ENCODE measurements at regions not wholly inside any gene's neighbourhood (a gene's known extent, or its start where the extent isn't known, plus 50 kb on each side); places are given as distances from the start of the nearest gene placed in this dataset.
A peak's percentile ranks its signal among the peaks of the same experiment; 100 is the strongest.

DNA sequence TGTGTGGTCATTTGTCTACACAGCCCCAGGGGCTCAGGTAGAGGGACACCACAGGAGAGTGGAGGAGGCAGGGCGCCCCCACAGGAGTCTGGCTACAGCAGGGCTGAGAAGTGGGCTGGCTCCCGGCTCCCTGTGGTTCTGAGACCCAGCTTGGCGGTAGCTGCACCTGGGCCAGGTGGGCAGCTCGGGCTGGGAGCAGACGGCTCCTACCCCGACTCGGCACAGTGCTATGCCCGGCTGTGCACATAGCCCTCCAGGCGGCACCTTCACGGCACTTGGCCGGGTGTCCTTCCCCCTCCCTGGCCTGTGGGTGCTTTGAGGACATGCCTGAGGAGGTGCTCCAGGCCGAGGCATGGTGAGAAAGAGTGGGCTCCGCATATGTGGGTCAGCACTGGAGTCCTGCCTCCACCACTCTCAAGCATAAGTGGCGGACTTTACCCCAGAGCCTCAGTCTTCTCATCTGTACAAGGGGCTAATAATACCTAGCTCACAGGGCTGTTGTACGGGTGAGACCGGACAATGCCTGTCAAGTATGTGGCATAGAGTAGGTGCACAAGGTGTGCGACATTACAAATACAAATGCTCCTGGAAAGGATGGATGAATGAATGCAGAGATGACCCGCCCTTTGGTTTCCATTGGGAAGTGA, 50.1 kb upstream of the JPH3 start:
- Mint-ChIP-seq H3K36me3 (ENCODE audit: low read depth) (peaks cover 2% of the 10 kb centered on the region), H3K4me3 (no peak overlapping the region), H3K27me3 (peaks cover 62% of the 10 kb centered on the region), H3K27ac (no peak overlapping the region), H3K4me1 (peaks cover 10% of the 10 kb centered on the region)
- ATAC-seq: no peak
- DNase-seq: no peak
- no peaks in the 10 kb centered on the region for H3K9me3 ChIP-seq (ENCODE audit: control insufficient read depth, low read length, poor library complexity, severe bottlenecking)

DNA sequence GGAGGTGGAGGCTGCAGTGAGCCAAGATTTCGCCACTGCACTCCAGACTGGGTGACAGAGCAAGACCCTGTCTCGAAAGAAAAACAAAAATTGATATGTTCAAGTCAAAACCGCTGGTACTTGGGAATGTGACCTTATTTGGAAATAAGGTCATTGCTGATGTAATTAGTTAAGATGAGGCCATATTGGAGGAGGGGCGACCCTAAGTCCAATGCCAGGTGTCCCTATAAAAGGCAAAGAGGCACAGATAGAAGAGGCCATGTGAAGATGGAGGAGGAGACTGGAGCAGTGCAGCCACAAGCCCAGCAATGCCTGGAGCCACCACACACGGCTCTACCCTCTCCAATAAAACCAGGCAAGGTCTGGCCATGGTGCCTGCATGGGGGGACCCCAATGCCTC, 50.8 kb upstream of the JPH3 start:
- Mint-ChIP-seq H3K27me3 (peaks cover 68% of the 10 kb centered on the region), H3K36me3 (ENCODE audit: low read depth) (peaks cover 2% of the 10 kb centered on the region), H3K4me1 (peaks cover 10% of the 10 kb centered on the region), H3K4me3 (no peak overlapping the region), H3K27ac (no peak overlapping the region)
- ATAC-seq (no peak), DNase-seq (no peak)
- no peaks in the 10 kb centered on the region for H3K9me3 ChIP-seq (ENCODE audit: control insufficient read depth, low read length, poor library complexity, severe bottlenecking)

DNA sequence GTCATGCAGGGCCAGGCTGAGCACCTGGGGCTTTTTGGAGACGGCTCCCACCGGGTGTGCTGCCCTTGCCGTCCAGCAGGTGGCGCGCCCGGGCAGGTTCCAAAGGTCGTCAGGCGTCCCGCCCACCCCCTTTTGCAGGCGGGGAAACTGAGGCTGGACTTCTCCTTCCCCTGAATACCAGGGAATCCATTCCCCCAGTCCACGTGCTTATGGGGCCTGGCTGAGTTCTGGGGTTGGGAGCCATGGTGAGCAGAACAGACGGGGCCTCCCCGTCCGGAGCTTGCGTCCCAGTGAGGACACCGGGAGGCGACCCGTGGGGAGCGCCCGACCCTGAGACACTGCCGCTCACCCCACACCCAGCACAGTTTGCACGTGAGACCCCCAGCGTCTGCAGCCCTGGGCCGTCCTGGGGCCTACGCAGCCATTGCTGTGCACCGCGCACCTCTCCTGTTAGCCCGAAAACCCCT, 51.8 kb upstream of the JPH3 start:
- peak; percentile 36 to 53 (median 52) for DNase-seq
- Mint-ChIP-seq H3K36me3 (ENCODE audit: low read depth) (peaks cover 2% of the 10 kb centered on the region), H3K4me3 (no peak overlapping the region), H3K4me1 (peaks cover 10% of the 10 kb centered on the region), H3K27ac (no peak overlapping the region), H3K27me3 (peaks cover 62% of the 10 kb centered on the region)
- H3K9me3 ChIP-seq (ENCODE audit: control insufficient read depth, low read length, poor library complexity, severe bottlenecking): no peaks in the 10 kb centered on the region
- ATAC-seq: peak; percentile 64

DNA sequence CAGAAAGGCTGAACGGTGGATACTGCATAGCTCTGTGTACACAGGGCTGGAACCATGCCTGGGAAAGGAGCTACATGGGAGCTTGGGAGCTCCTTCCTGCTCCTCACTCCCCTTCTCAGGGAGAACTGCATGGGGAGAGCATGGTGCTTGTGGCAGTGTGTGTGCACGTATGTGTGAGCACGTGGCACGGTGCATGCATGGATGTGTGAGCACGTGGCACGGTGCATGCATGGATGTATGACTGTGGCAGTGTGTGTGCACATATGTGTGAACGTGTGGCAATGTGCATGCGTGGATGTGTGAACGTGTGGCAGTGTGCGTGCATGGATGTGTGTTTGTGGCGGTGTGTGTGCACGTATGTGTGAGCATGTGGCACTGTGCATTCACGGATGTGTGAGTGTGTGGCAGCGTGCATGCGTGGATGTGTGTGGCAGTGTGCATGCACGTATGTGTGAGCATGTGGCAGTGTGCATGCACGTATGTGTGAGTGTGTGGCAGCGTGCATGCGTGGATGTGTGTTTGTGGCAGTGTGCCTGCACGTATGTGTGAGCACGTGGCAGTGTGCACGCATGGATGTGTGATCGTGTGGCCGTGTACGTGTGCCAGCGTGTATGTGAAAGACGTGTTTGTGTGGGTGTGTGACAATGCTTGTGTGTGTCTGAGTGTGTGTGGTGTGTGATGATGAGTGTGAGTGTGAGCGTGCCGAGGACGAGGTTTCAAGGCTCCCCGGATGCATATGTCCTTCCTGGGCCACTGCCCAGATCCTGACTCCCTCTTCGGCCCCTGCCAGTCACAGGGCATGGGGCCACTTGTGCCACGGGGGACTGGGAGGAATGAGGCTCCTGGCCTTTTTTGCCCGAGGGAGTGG, 52.4 kb upstream of the JPH3 start:
- DNase-seq (no peak), ATAC-seq (no peak)
- H3K9me3 ChIP-seq (ENCODE audit: control insufficient read depth, low read length, poor library complexity, severe bottlenecking): no peaks in the 10 kb centered on the region
- H3K27ac Mint-ChIP-seq: no peak overlapping the region
- H3K4me3 Mint-ChIP-seq: peak overlapping the region; percentile 19
- peaks cover 2% of the 10 kb centered on the region for H3K36me3 Mint-ChIP-seq (ENCODE audit: low read depth)
- peaks cover 10% of the 10 kb centered on the region for H3K4me1 Mint-ChIP-seq
- peaks cover 58% of the 10 kb centered on the region for H3K27me3 Mint-ChIP-seq

DNA sequence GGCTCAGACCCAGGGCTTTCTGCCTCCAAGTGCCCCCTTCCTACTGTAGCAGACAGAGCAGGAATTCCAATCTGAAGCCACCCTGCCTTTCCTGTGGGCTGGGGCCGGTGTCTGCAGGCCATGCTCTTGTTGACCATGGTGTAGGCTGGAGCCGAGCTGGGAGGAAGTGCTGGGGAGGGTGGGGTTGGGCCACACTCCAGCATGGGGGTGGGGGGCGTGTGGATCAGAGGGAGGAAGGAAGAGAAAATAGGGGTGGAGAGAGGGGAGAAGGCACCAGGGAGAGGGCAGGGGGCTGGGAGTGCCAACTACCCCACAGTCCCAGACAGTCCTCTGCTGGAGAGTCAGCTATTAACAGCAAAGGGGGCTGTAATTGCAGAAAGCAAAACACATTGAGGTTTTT, 54.3 kb upstream of the JPH3 start:
- H3K36me3 Mint-ChIP-seq (ENCODE audit: low read depth): peaks cover 2% of the 10 kb centered on the region
- ATAC-seq: no peak
- H3K27ac Mint-ChIP-seq: no peak overlapping the region

DNA sequence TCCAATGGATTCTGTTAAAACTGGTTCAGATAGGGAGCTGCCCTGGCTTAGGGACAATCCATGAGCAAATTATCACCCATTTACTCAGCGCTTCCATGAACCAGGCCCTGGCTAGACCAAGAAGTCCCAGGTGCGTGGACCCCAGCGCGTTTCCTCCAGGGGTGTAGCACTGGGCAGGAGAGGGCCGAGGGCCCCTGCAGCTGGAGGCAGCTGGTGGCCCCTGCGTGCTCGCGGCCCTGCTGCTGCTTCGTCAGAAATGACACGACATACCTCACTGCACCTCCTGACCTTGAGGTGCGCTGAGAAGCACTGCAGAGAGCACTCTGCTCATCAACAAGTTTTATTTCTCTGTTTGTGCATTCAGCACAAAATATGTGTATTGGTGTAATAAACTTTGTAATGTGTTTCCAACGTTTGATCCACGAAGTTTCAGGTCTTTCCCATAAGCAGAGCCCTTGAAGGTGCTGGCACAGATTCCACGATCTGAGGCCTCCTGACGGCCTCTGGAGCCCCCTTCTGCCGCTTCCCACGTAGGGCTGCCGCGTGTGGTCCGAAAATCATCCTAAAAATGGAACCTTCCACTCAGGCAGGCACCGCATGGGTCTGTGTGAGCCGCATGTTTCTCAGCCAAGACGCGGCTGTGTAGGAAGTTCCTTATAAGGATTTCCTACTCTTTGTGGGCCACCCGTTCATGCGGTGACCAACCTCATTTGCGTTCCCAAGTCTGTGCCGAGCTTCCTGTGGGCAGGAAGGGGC, 50.8 kb upstream of the ZCCHC14 start:
- Mint-ChIP-seq H3K27ac (no peak overlapping the region), H3K27me3 (peaks cover 61% of the 10 kb centered on the region), H3K4me1 (peaks cover 2% of the 10 kb centered on the region), H3K36me3 (ENCODE audit: low read depth) (peaks cover 2% of the 10 kb centered on the region), H3K4me3 (no peak overlapping the region)
- H3K9me3 ChIP-seq (ENCODE audit: control insufficient read depth, low read length, poor library complexity, severe bottlenecking): no peaks in the 10 kb centered on the region
- DNase-seq: no peak
- no peak for ATAC-seq

More for the DNA sequence above, 54.3 kb upstream of the JPH3 start:
- no peaks in the 10 kb centered on the region for H3K9me3 ChIP-seq (ENCODE audit: control insufficient read depth, low read length, poor library complexity, severe bottlenecking)
- peaks cover 10% of the 10 kb centered on the region for H3K4me1 Mint-ChIP-seq
- no peak overlapping the region for H3K4me3 Mint-ChIP-seq
- H3K27me3 Mint-ChIP-seq: peaks cover 57% of the 10 kb centered on the region
- no peak for DNase-seq

DNA sequence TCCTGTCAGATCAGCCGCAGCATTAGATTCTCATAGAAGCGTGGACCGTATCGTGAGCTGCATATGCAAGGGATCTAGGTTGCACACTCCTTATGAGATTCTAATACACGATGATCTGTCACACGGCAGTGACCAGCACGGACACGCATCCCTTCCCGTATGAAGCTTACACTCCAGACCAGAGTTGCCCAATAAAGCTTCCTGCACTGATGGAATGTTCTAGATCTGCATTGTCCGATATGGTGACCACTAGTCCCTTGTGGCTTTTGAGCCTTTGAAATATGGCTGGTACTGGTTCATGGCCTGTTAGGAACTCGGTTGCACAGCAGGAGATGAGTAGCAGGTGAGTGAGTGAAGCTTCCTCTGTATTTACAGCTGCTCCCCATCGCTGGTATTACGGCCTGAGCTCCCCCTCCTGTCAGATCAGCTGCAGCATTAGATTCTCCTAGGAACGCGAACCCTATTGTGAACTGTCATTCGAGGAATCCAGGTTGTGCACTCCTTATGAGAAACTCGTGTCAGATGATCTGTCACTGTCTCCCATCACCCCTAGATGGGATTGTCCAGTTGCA, 49.8 kb upstream of the ZCCHC14 start:
- Mint-ChIP-seq H3K4me3 (no peak overlapping the region), H3K27me3 (peaks cover 59% of the 10 kb centered on the region), H3K27ac (no peak overlapping the region), H3K4me1 (no peaks in the 10 kb centered on the region), H3K36me3 (ENCODE audit: low read depth) (peaks cover under 1% of the 10 kb centered on the region)
- no peaks in the 10 kb centered on the region for H3K9me3 ChIP-seq (ENCODE audit: control insufficient read depth, low read length, poor library complexity, severe bottlenecking)
- ATAC-seq: no peak
- no peak for DNase-seq
